Esophagus muscularis mucosa (tissue), 4 donors: ENCODE measurements at regions not wholly inside any gene's neighbourhood (a gene's known extent, or its start where the extent isn't known, plus 50 kb on each side); places are given as distances from the start of the nearest gene placed in this dataset.

Experiments
- DNase-seq: peaks from one replicate; pipeline ENCODE4 v3.0.0-alpha.2; 2017; ENCODE audit errors: extremely low spot score
- H3K27ac ChIP-seq, 4 donors: fragments of 200-600 bp; sonication (generic); replicated peaks in 1 of 4; 1 replicate in 3 of 4; 2 replicates in 1 of 4; pipeline ENCODE4 v1.5.1; 2016 to 2019; ENCODE audit warnings: mild to moderate bottlenecking in 1 of 4
- H3K27me3 ChIP-seq, 4 donors: fragments of 200-600 bp; sonication (generic); one replicate each; pipeline versions ENCODE4 v1.5.1 to v1.6.0; 2016 to 2019
- H3K36me3 ChIP-seq, 4 donors: fragments of 200-600 bp; sonication (generic); one replicate each; pipeline ENCODE4 v1.5.1; 2016 to 2019
- H3K4me1 ChIP-seq, 4 donors: fragments of 200-600 bp; sonication (generic); one replicate each; pipeline ENCODE4 v1.5.1; 2016 to 2019
- H3K4me3 ChIP-seq, 4 donors: fragments of 200-600 bp; sonication (generic); 1 replicate in 2 of 4; 2 replicates in 2 of 4; pipeline ENCODE4 v1.5.1; 2016 to 2019; ENCODE audit warnings: mild to moderate bottlenecking in 4 of 4, moderate library complexity in 1 of 4
- H3K9me3 ChIP-seq, 4 donors: fragments of 200-600 bp; sonication (generic); 1 replicate in 3 of 4; 2 replicates in 1 of 4; pipeline ENCODE4 v1.5.1; 2016 to 2019
- EP300 ChIP-seq: sonication (generic); formaldehyde crosslinking; IDR thresholded peaks from one replicate; pipeline ENCODE4 v1.6.1; 2017; ENCODE audit warnings: antibody characterized with exemption
- POLR2A ChIP-seq: fragments of 450-650 bp; IDR thresholded peaks from one replicate; pipeline ENCODE4 v1.6.1; 2017; ENCODE audit warnings: antibody characterized with exemption, moderate library complexity, mild to moderate bottlenecking, low read depth
- POLR2AphosphoS5 ChIP-seq, 2 donors: sonication (generic); formaldehyde crosslinking; IDR thresholded peaks; one replicate each; pipeline ENCODE4 v1.6.1; 2017; ENCODE audit warnings: antibody characterized with exemption in 2 of 2
- WGBS: methylation state at CpG from one replicate; pipeline ENCODE4 v1.1.5; 2018; 5-methylcytosine and 5-hydroxymethylcytosine counted together
- intact Hi-C: fragments of 100-400 bp; cut with DNase I; formaldehyde crosslinking; loops from one replicate; pipeline ENCODE4 v1.15.1; 2023
- TF ChIP-seq, protein P1 (sequence below), 3 experiments: fragments of 200-600 bp in 2 of 3; fragments of 450-650 bp in 1 of 3; sonication (generic) in 2 of 3; IDR thresholded peaks; one replicate each; pipeline ENCODE4 v1.5.1; 2017 to 2019; ENCODE audit warnings: antibody characterized with exemption in 3 of 3, mild to moderate bottlenecking in 2 of 3, moderate library complexity in 1 of 3

DNA sequence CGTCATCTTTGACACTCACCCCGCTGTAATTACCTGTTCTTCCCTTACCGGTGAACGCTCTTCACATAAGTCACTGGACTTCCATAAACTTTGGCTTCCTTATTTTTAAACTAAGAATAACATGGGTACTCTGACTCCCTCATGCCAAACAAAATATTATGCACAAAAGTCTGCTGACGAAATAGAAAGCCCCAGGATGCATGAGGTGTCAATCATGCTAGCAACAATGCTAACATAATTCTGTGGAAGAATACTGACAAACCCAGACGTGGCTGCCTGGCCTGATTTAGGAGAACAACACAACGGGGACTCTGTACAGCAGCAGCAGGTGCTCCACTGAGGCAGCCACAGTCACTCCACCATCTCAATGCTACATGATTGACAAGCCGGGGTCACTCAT is 137.5 kb downstream of the CCDC71L start:
- H3K36me3 ChIP-seq: no peaks in the 10 kb centered on the region
- intact Hi-C loops: no loop called here
- no peak overlapping the region for H3K4me3 ChIP-seq
- WGBS: 74% methylated on average over 8 of the region's 8 CpGs
- DNase-seq: no peak
- H3K9me3 ChIP-seq: no peaks in the 10 kb centered on the region
- no peak overlapping the region for H3K27ac ChIP-seq
- TF ChIP-seq POLR2AphosphoS5 (IDR thresholded peaks at IDR 0.05) (no peak), POLR2A (no peak), EP300 (no peak)
- TF ChIP-seq, protein P1, sequence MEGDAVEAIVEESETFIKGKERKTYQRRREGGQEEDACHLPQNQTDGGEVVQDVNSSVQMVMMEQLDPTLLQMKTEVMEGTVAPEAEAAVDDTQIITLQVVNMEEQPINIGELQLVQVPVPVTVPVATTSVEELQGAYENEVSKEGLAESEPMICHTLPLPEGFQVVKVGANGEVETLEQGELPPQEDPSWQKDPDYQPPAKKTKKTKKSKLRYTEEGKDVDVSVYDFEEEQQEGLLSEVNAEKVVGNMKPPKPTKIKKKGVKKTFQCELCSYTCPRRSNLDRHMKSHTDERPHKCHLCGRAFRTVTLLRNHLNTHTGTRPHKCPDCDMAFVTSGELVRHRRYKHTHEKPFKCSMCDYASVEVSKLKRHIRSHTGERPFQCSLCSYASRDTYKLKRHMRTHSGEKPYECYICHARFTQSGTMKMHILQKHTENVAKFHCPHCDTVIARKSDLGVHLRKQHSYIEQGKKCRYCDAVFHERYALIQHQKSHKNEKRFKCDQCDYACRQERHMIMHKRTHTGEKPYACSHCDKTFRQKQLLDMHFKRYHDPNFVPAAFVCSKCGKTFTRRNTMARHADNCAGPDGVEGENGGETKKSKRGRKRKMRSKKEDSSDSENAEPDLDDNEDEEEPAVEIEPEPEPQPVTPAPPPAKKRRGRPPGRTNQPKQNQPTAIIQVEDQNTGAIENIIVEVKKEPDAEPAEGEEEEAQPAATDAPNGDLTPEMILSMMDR (IDR thresholded peaks at IDR 0.05): no peak
- no peaks in the 10 kb centered on the region for H3K4me1 ChIP-seq
- no peaks in the 10 kb centered on the region for H3K27me3 ChIP-seq

DNA sequence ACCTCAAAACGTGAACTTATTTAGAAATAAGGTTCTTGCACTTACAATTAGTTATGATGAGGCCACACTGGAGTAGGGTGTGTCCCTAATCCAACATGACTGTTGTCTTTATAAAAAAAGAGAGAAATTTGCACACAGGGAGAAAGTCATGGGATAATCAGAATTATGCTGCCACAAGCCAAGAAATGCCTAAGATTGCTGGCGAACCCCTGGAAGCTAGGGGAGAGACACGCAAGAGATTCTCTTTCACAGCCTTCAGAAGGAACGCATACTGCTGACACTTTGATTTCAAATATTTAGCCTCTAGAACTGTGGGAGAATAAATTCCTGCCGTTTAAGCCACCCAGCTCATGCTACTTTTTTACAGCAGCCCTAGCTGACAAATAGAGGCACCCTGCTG is 138.3 kb downstream of the CCDC71L start:
- no peak overlapping the region for H3K4me3 ChIP-seq
- no peaks in the 10 kb centered on the region for H3K27me3 ChIP-seq
- intact Hi-C loops: no loop called here
- no peaks in the 10 kb centered on the region for H3K36me3 ChIP-seq
- H3K9me3 ChIP-seq: no peaks in the 10 kb centered on the region
- no peaks in the 10 kb centered on the region for H3K4me1 ChIP-seq
- DNase-seq: no peak
- TF ChIP-seq, protein P1 (IDR thresholded peaks at IDR 0.05): no peak
- no peak for TF ChIP-seq EP300
- no peak for TF ChIP-seq POLR2AphosphoS5 (IDR thresholded peaks at IDR 0.05)
- TF ChIP-seq POLR2A: no peak
- WGBS: 65% methylated on average over 5 of the region's 5 CpGs
- H3K27ac ChIP-seq: no peak overlapping the region

DNA sequence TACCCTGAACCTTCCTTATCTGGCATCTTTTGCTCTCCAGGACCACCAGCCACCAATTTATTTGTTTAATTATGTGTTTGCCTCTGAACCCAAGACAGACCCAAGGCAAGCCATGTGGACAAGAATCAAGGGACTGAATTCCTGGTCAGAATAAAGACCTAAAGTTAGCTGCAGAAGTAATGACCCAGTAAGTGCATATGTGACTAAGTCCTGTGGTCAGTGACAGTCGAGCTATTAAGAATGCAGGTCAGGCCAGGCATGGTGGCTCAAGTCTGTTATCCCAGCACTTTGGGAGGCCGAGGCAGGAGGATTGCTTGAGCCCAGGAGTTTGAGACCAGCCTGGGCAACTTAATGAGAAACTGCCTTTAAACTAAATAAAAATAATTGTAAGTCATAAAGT is 139.4 kb downstream of the CCDC71L start:
- no peak overlapping the region for H3K27ac ChIP-seq
- no peak for DNase-seq
- H3K9me3 ChIP-seq: no peaks in the 10 kb centered on the region
- H3K36me3 ChIP-seq: no peaks in the 10 kb centered on the region
- H3K4me1 ChIP-seq: no peaks in the 10 kb centered on the region
- H3K27me3 ChIP-seq: no peaks in the 10 kb centered on the region
- H3K4me3 ChIP-seq: no peak overlapping the region
- 79% methylated on average over 2 of the region's 2 CpGs for WGBS
- TF ChIP-seq, protein P1 (IDR thresholded peaks at IDR 0.05): no peak
- no peak for TF ChIP-seq POLR2AphosphoS5 (IDR thresholded peaks at IDR 0.05)
- TF ChIP-seq EP300: no peak
- intact Hi-C loops: no loop called here

DNA sequence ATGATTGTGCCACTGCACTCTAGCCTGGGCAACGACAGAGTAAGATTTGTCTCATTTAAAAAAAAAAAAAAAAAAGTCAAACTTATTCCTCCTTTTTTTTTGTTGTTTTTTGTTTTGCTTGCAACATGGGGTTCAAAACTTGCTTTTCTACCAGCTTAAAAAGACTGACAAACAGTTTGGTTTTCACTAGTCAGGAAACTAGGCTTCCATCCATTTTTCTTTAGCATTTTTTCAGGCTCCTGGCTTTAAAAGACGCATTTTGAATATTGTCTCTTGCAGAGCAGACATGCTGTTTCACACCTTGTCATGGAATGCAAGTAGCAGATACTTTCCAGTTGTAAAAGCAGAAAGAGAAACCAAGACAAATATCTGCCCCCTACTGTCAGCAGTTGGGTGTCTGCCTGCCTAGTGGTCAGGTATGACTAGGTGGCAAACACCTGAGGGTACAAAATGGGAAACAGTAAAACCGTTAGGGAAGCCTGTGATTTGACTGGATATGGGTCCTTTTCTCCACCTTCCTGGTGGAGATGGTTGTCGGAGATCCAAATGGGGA is 139.9 kb downstream of the CCDC71L start:
- Histone ChIP-seq H3K27me3 (no peaks in the 10 kb centered on the region), H3K4me3 (no peak overlapping the region), H3K27ac (no peak overlapping the region), H3K36me3 (no peaks in the 10 kb centered on the region), H3K4me1 (no peaks in the 10 kb centered on the region), H3K9me3 (no peaks in the 10 kb centered on the region)
- no peak for DNase-seq
- TF ChIP-seq POLR2AphosphoS5 (IDR thresholded peaks at IDR 0.05): no peak
- no peak for TF ChIP-seq EP300
- no peak for TF ChIP-seq POLR2A
- TF ChIP-seq, protein P1 (IDR thresholded peaks at IDR 0.05): no peak
- WGBS: 73% methylated on average over 4 of the region's 4 CpGs
- intact Hi-C loops: no loop called here

DNA sequence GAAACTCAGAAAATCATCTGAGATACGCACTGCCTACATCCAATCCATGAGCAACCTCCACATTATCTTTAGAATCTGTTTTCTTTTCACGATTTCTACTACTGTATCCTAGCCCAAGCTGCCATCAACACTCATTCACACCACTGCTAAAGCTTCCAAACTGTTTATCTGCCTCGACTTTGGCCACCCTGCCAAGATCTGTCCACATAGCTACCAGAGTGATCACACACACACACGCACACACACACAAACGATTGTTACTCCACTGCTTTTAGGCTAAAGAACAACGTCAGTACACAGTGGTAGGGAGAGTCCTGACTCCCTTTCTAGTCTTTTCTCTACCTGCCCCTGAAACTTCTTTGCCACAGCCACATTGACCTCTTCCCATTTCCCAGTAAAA is 142.0 kb downstream of the CCDC71L start:
- no peak overlapping the region for H3K4me3 ChIP-seq
- no peaks in the 10 kb centered on the region for H3K9me3 ChIP-seq
- intact Hi-C loops: no loop called here
- no peak overlapping the region for H3K27ac ChIP-seq
- TF ChIP-seq, protein P1 (IDR thresholded peaks at IDR 0.05): no peak
- TF ChIP-seq EP300: no peak
- no peak for TF ChIP-seq POLR2A
- no peak for TF ChIP-seq POLR2AphosphoS5 (IDR thresholded peaks at IDR 0.05)
- H3K27me3 ChIP-seq: no peaks in the 10 kb centered on the region
- no peaks in the 10 kb centered on the region for H3K4me1 ChIP-seq
- DNase-seq: peak; percentile 53
- no peaks in the 10 kb centered on the region for H3K36me3 ChIP-seq
- WGBS: 75% methylated on average over 6 of the region's 6 CpGs
